HepG2 (cell line): ENCODE measurements at regions not wholly inside any gene's neighbourhood (a gene's known extent, or its start where the extent isn't known, plus 50 kb on each side); places are given as distances from the start of the nearest gene placed in this dataset.
A peak's percentile ranks its signal among the peaks of the same experiment; 100 is the strongest.

Source experiments
- ESRRA ChIP-seq: sonication (generic); formaldehyde crosslinking; IDR thresholded peaks from 2 replicates; pipeline ENCODE4 v1.5.1; 2020; ENCODE audit warnings: mild to moderate bottlenecking, low read depth, missing genetic modification reagents
- HOXA5 ChIP-seq: sonication (generic); formaldehyde crosslinking; IDR thresholded peaks from 2 replicates; pipeline ENCODE4 v1.4.0; 2020; ENCODE audit warnings: missing genetic modification reagents
- JUND ChIP-seq: sonication (generic); formaldehyde crosslinking; IDR thresholded peaks from 2 replicates; pipeline ENCODE4 v1.8.0; 2022; ENCODE audit warnings: mild to moderate bottlenecking, missing genetic modification reagents
- NONO ChIP-seq, 2 experiments: fragments of 450-650 bp in 1 of 2; sonication (generic) in 1 of 2; formaldehyde crosslinking in 1 of 2; IDR thresholded peaks in 1 of 2; conservative IDR thresholded peaks in 1 of 2; 2 replicates each; pipeline versions ENCODE4 v1.6.1 to v1.8.0; 2017 to 2022; ENCODE audit warnings: mild to moderate bottlenecking in 1 of 2, missing genetic modification reagents in 1 of 2, moderate library complexity in 1 of 2
- ZBTB40 ChIP-seq, 2 experiments: fragments of 450-650 bp in 1 of 2; sonication (generic) in 1 of 2; formaldehyde crosslinking in 1 of 2; IDR thresholded peaks; 2 replicates each; pipeline versions ENCODE4 v1.6.1 to v1.8.0; 2016 to 2022; ENCODE audit warnings: antibody characterized with exemption in 1 of 2, mild to moderate bottlenecking in 1 of 2, missing genetic modification reagents in 1 of 2
- ZFX ChIP-seq: sonication (generic); formaldehyde crosslinking; IDR thresholded peaks from 2 replicates; pipeline ENCODE4 v1.4.0; 2020; ENCODE audit warnings: mild to moderate bottlenecking, low read depth, missing genetic modification reagents, moderate library complexity
- ZNF224 ChIP-seq: sonication (generic); formaldehyde crosslinking; IDR thresholded peaks from 2 replicates; pipeline ENCODE4 v1.5.0; 2020; ENCODE audit warnings: mild to moderate bottlenecking, missing genetic modification reagents
- ZNF75D ChIP-seq: sonication (generic); formaldehyde crosslinking; IDR thresholded peaks from 2 replicates; pipeline ENCODE4 v1.8.1; 2023; ENCODE audit warnings: missing genetic modification reagents, mild to moderate bottlenecking, borderline replicate concordance
- ZSCAN9 ChIP-seq: IDR thresholded peaks from 2 replicates; pipeline ENCODE4 v1.6.1; 2016; ENCODE audit warnings: borderline replicate concordance
- TF ChIP-seq, protein P1 (sequence below): IDR thresholded peaks from 2 replicates; pipeline ENCODE4 v1.4.0; 2020; ENCODE audit warnings: mild to moderate bottlenecking, missing genetic modification reagents
- TF ChIP-seq, protein P2 (sequence below): sonication (generic); formaldehyde crosslinking; IDR thresholded peaks from 2 replicates; pipeline ENCODE4 v1.5.0; 2020; ENCODE audit warnings: mild to moderate bottlenecking, missing genetic modification reagents

DNA sequence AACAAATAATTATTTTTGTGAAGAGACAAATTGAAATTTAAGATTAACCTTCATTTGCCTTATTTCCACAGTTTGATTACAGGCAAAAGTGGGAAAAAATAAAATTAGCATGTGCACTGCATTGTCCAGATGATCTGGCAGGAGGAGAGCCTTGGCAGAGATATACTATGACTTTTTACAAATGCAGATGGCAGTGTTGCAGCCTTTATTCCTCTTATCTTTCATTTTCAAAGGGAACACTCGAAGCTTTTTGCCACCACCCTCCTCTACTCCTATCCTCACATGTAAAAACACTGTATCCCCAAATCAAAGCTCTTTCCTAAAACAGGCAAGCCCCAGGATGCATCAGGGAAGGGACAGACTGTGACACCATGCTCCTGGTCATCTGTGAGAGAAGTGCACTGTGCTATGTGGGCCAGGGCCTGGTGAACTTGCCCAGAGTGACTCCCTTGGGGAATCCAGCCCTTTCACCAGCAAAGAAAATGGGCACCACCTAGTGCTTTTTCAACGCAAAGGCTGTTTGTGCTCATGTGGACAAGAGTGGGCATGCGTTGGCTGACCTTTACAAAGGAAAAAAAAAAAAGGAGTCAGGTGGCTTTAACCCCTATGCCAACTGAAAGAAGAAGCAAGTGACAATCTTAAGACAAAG, 74.7 kb upstream of the ETAA1 start (continued):
- TF ChIP-seq, protein P1, sequence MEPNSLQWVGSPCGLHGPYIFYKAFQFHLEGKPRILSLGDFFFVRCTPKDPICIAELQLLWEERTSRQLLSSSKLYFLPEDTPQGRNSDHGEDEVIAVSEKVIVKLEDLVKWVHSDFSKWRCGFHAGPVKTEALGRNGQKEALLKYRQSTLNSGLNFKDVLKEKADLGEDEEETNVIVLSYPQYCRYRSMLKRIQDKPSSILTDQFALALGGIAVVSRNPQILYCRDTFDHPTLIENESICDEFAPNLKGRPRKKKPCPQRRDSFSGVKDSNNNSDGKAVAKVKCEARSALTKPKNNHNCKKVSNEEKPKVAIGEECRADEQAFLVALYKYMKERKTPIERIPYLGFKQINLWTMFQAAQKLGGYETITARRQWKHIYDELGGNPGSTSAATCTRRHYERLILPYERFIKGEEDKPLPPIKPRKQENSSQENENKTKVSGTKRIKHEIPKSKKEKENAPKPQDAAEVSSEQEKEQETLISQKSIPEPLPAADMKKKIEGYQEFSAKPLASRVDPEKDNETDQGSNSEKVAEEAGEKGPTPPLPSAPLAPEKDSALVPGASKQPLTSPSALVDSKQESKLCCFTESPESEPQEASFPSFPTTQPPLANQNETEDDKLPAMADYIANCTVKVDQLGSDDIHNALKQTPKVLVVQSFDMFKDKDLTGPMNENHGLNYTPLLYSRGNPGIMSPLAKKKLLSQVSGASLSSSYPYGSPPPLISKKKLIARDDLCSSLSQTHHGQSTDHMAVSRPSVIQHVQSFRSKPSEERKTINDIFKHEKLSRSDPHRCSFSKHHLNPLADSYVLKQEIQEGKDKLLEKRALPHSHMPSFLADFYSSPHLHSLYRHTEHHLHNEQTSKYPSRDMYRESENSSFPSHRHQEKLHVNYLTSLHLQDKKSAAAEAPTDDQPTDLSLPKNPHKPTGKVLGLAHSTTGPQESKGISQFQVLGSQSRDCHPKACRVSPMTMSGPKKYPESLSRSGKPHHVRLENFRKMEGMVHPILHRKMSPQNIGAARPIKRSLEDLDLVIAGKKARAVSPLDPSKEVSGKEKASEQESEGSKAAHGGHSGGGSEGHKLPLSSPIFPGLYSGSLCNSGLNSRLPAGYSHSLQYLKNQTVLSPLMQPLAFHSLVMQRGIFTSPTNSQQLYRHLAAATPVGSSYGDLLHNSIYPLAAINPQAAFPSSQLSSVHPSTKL (CRISPR knock-in tag): 0 out of 2 replicates have a peak, but pooled peaks have one; percentile 14
- TF ChIP-seq, protein P2, sequence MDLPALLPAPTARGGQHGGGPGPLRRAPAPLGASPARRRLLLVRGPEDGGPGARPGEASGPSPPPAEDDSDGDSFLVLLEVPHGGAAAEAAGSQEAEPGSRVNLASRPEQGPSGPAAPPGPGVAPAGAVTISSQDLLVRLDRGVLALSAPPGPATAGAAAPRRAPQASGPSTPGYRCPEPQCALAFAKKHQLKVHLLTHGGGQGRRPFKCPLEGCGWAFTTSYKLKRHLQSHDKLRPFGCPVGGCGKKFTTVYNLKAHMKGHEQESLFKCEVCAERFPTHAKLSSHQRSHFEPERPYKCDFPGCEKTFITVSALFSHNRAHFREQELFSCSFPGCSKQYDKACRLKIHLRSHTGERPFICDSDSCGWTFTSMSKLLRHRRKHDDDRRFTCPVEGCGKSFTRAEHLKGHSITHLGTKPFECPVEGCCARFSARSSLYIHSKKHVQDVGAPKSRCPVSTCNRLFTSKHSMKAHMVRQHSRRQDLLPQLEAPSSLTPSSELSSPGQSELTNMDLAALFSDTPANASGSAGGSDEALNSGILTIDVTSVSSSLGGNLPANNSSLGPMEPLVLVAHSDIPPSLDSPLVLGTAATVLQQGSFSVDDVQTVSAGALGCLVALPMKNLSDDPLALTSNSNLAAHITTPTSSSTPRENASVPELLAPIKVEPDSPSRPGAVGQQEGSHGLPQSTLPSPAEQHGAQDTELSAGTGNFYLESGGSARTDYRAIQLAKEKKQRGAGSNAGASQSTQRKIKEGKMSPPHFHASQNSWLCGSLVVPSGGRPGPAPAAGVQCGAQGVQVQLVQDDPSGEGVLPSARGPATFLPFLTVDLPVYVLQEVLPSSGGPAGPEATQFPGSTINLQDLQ (CRISPR knock-in tag): no peak
- TF ChIP-seq HOXA5 (CRISPR knock-in tag) (no peak), ESRRA (CRISPR knock-in tag) (no peak), ZNF224 (CRISPR knock-in tag) (no peak), JUND (CRISPR knock-in tag) (no peak), ZNF75D (0 out of 2 replicates have a peak, but pooled peaks have one; percentile 49), ZBTB40 (IDR thresholded peaks at IDR 0.05) (no peak), ZBTB40 (CRISPR knock-in tag; IDR thresholded peaks at IDR 0.05) (no peak), NONO (IDR thresholded peaks at IDR 0.05) (no peak), NONO (CRISPR knock-in tag; conservative IDR thresholded peaks at IDR 0.05) (0 out of 2 replicates have a peak, but pooled peaks have one; percentile 34), ZSCAN9 (CRISPR knock-in tag) (0 out of 2 replicates have a peak, but pooled peaks have one; percentile 74), ZFX (0 out of 2 replicates have a peak, but pooled peaks have one; percentile 28)
- TF ChIP-seq, all 625 proteins: peak for 23
